OCI-LY3 (cell line): ENCODE measurements at regions not wholly inside any gene's neighbourhood (a gene's known extent, or its start where the extent isn't known, plus 50 kb on each side); places are given as distances from the start of the nearest gene placed in this dataset.

Source experiments
- H2AFZ ChIP-seq: fragments of 200-600, 300-600 bp; shearing (Covaris generic); 2 replicates; pipeline ENCODE4 v1.6.0; 2014; ENCODE audit warnings: antibody characterized with exemption, low read depth, low read length
- H3K27ac ChIP-seq: fragments of 200-600, 300-600 bp; sonication (generic); 2 replicates; pipeline ENCODE4 v1.5.1; 2014; ENCODE audit warnings: mild to moderate bottlenecking, low read length, moderate library complexity, mixed read lengths
- H3K27me3 ChIP-seq: fragments of 200-600, 300-600 bp; sonication (generic); 2 replicates; pipeline ENCODE4 v1.6.1; 2014; ENCODE audit warnings: low read depth, low read length, mixed read lengths
- H3K36me3 ChIP-seq: fragments of 200-600, 300-600 bp; sonication (generic); replicated peaks from 2 replicates; pipeline ENCODE3; 2014; ENCODE audit warnings: low read depth, low read length, mixed read lengths
- H3K4me1 ChIP-seq: fragments of 300-600, 200-600 bp; sonication (generic); 2 replicates; pipeline ENCODE4 v1.6.1; 2014; ENCODE audit warnings: low read length, mixed read lengths
- H3K4me2 ChIP-seq: fragments of 200-600, 300-600 bp; sonication (generic); 2 replicates; pipeline ENCODE4 v1.6.1; 2014; ENCODE audit warnings: low read length, mixed read lengths
- H3K4me3 ChIP-seq: fragments of 300-600, 200-600 bp; sonication (generic); 2 replicates; pipeline ENCODE4 v1.5.1; 2014; ENCODE audit warnings: antibody characterized with exemption, mild to moderate bottlenecking, low read length, moderate library complexity
- H3K79me2 ChIP-seq: fragments of 300-600, 200-600 bp; shearing (Covaris generic); 2 replicates; pipeline ENCODE4 v1.6.1; 2014; ENCODE audit warnings: mild to moderate bottlenecking, low read length, mixed read lengths
- H3K9ac ChIP-seq: fragments of 300-600, 200-600 bp; shearing (Covaris generic); 2 replicates; pipeline ENCODE4 v1.6.0; 2014; ENCODE audit warnings: mild to moderate bottlenecking, low read length, moderate library complexity
- H3K9me3 ChIP-seq: fragments of 200-600, 300-600 bp; shearing (Covaris generic); 2 replicates; pipeline ENCODE4 v1.6.1; 2014; ENCODE audit warnings: low read length, mixed read lengths; ENCODE audit not compliant: insufficient read depth
- H4K20me1 ChIP-seq: fragments of 200-600, 300-600 bp; sonication (generic); 2 replicates; pipeline ENCODE4 v1.6.1; 2016; ENCODE audit warnings: low read length, mixed read lengths; ENCODE audit not compliant: insufficient read depth
- CTCF ChIP-seq: fragments of 200-600, 300-600 bp; sonication (generic); IDR thresholded peaks from 2 replicates; pipeline ENCODE4 v1.5.1; 2014; ENCODE audit warnings: antibody characterized with exemption, low read length, low read depth
- EZH2phosphoT487 ChIP-seq: fragments of 200-600 bp; shearing (Covaris generic); IDR thresholded peaks from 2 replicates; pipeline ENCODE4 v1.6.1; 2018; ENCODE audit warnings: antibody characterized with exemption, mixed run types, low read depth

- H3K4me1 ChIP-seq, result no peaks in the 10 kb centered on the region
- no peak overlapping the region for H3K4me3 ChIP-seq
- no peaks in the 10 kb centered on the region for H3K9me3 ChIP-seq
- no peak overlapping the region for H2AFZ ChIP-seq
- TF ChIP-seq EZH2phosphoT487 (no peak), CTCF (no peak)
- no peak overlapping the region for H3K9ac ChIP-seq
- H3K27me3 ChIP-seq, result 0 out of 2 replicates have a peak, but pooled peaks cover 2% of the 10 kb centered on the region
- H3K36me3 ChIP-seq, result no peaks in the 10 kb centered on the region
- H3K27ac ChIP-seq, result no peak overlapping the region
- no peak overlapping the region for H3K4me2 ChIP-seq
- no peaks in the 10 kb centered on the region for H4K20me1 ChIP-seq
- H3K79me2 ChIP-seq, result no peaks in the 10 kb centered on the region
Measured at GRCh38 chr12:66877925-66878324, 199.0 kb upstream of the GRIP1 start.

- Histone ChIP-seq H3K27me3 (0 out of 2 replicates have a peak, but pooled peaks cover 2% of the 10 kb centered on the region), H2AFZ (no peak overlapping the region), H4K20me1 (no peaks in the 10 kb centered on the region), H3K4me2 (no peak overlapping the region), H3K36me3 (no peaks in the 10 kb centered on the region), H3K4me3 (no peak overlapping the region), H3K27ac (no peak overlapping the region), H3K79me2 (no peaks in the 10 kb centered on the region), H3K9me3 (no peaks in the 10 kb centered on the region), H3K9ac (no peak overlapping the region), H3K4me1 (no peaks in the 10 kb centered on the region)
- TF ChIP-seq EZH2phosphoT487 (no peak), CTCF (no peak)
Measured at GRCh38 chr12:66879409-66879808, 200.5 kb upstream of the GRIP1 start.

GRCh38 chr12:66881386-66881785 lies 202.5 kb upstream of the GRIP1 start:
- Histone ChIP-seq H4K20me1 (no peaks in the 10 kb centered on the region), H3K27ac (no peak overlapping the region), H3K79me2 (no peaks in the 10 kb centered on the region), H2AFZ (no peak overlapping the region), H3K27me3 (0 out of 2 replicates have a peak, but pooled peaks cover 2% of the 10 kb centered on the region), H3K4me3 (no peak overlapping the region), H3K9ac (no peak overlapping the region), H3K9me3 (no peaks in the 10 kb centered on the region), H3K4me1 (no peaks in the 10 kb centered on the region), H3K4me2 (no peak overlapping the region), H3K36me3 (no peaks in the 10 kb centered on the region)
- TF ChIP-seq EZH2phosphoT487 (no peak), CTCF (no peak)

GRCh38 chr12:66884091-66884490 lies 205.2 kb upstream of the GRIP1 start:
- Histone ChIP-seq H3K27me3 (0 out of 2 replicates have a peak, but pooled peaks cover 2% of the 10 kb centered on the region), H3K9me3 (no peaks in the 10 kb centered on the region), H3K79me2 (no peaks in the 10 kb centered on the region), H4K20me1 (no peaks in the 10 kb centered on the region), H2AFZ (no peak overlapping the region), H3K4me1 (no peaks in the 10 kb centered on the region), H3K4me2 (no peak overlapping the region), H3K4me3 (no peak overlapping the region), H3K9ac (no peak overlapping the region), H3K36me3 (no peaks in the 10 kb centered on the region), H3K27ac (no peak overlapping the region)
- TF ChIP-seq CTCF (no peak), EZH2phosphoT487 (no peak)
